Progenitor cell of endocrine pancreas (in vitro differentiated cells): ENCODE measurements at regions not wholly inside any gene's neighbourhood (a gene's known extent, or its start where the extent isn't known, plus 50 kb on each side); places are given as distances from the start of the nearest gene placed in this dataset.
"Not testable (repeated sequence)": the region's sequence is repeated elsewhere in the genome, so short reads cannot be mapped to it uniquely, and the experiment has no call there.

Experiments
- DNase-seq: peaks from one replicate; pipeline ENCODE4 v3.0.0; 2021; ENCODE audit warnings: low spot score; ENCODE audit not compliant: unreplicated experiment
- H3K27ac Mint-ChIP-seq: 2 replicates; pipeline ENCODE4 v1.8.0; 2021; ENCODE audit warnings: mild to moderate bottlenecking, moderate library complexity, mixed read lengths
- H3K27me3 Mint-ChIP-seq: 2 replicates; pipeline ENCODE4 v1.8.0; 2021; ENCODE audit warnings: mixed read lengths
- H3K36me3 Mint-ChIP-seq: 2 replicates; pipeline ENCODE4 v1.8.0; 2022; ENCODE audit warnings: mixed read lengths; ENCODE audit not compliant: insufficient read depth
- H3K4me1 Mint-ChIP-seq: 2 replicates; pipeline ENCODE4 v1.8.0; 2021; ENCODE audit warnings: low read depth, mixed read lengths
- H3K4me3 Mint-ChIP-seq: 2 replicates; pipeline ENCODE4 v1.8.0; 2021; ENCODE audit warnings: low read depth, mild to moderate bottlenecking, moderate library complexity, mixed read lengths
- H3K9me3 Mint-ChIP-seq: 2 replicates; pipeline ENCODE4 v1.8.0; 2021; ENCODE audit warnings: low read depth, mixed read lengths
- CTCF ChIP-seq: fragments of 200-600 bp; sonication (generic); IDR thresholded peaks from one replicate; pipeline ENCODE4 v1.5.0; 2021; ENCODE audit warnings: antibody characterized with exemption, mild to moderate bottlenecking; ENCODE audit not compliant: unreplicated experiment

GRCh38 chr6:145093226-145093625, 642.1 kb downstream of the EPM2A start:
- H3K27me3 Mint-ChIP-seq, result no peaks in the 10 kb centered on the region
- peaks cover 13% of the 10 kb centered on the region for H3K9me3 Mint-ChIP-seq
- H3K27ac Mint-ChIP-seq, result no peak overlapping the region
- H3K4me1 Mint-ChIP-seq, result peaks cover 3% of the 10 kb centered on the region
- TF ChIP-seq CTCF, result no peak
- DNase-seq, result no peak
- no peaks in the 10 kb centered on the region for H3K36me3 Mint-ChIP-seq
- H3K4me3 Mint-ChIP-seq, result no peak overlapping the region

- no peak for DNase-seq
- Mint-ChIP-seq H3K36me3 (peaks cover 5% of the 10 kb centered on the region), H3K9me3 (peaks cover 20% of the 10 kb centered on the region), H3K4me1 (peaks cover under 1% of the 10 kb centered on the region), H3K27me3 (no peaks in the 10 kb centered on the region), H3K4me3 (no peak overlapping the region), H3K27ac (no peak overlapping the region)
- TF ChIP-seq CTCF, result no peak
Measured at GRCh38 chr6:145096846-145097245, 638.5 kb downstream of the EPM2A start.

- not testable (repeated sequence) for H3K36me3 Mint-ChIP-seq, H3K27ac Mint-ChIP-seq, H3K27me3 Mint-ChIP-seq, H3K4me3 Mint-ChIP-seq, H3K4me1 Mint-ChIP-seq, DNase-seq
- peaks cover 20% of the 10 kb centered on the region for H3K9me3 Mint-ChIP-seq
Measured at GRCh38 chr6:145098127-145098526, 637.2 kb downstream of the EPM2A start.

- TF ChIP-seq CTCF, result no peak
- no peak overlapping the region for H3K27ac Mint-ChIP-seq
- H3K36me3 Mint-ChIP-seq, result peaks cover 5% of the 10 kb centered on the region
Measured at GRCh38 chr6:145099713-145100112, 635.6 kb downstream of the EPM2A start.

GRCh38 chr6:145110109-145110508, 625.2 kb downstream of the EPM2A start:
- no peaks in the 10 kb centered on the region for H3K4me1 Mint-ChIP-seq
- no peak for TF ChIP-seq CTCF
- peaks cover 18% of the 10 kb centered on the region for H3K9me3 Mint-ChIP-seq

More at GRCh38 chr6:145099713-145100112, 635.6 kb downstream of the EPM2A start:
- Mint-ChIP-seq H3K4me3 (no peak overlapping the region), H3K27me3 (no peaks in the 10 kb centered on the region), H3K9me3 (peaks cover 20% of the 10 kb centered on the region), H3K4me1 (peaks cover 5% of the 10 kb centered on the region)
- DNase-seq, result no peak

GRCh38 chr6:145111407-145111806, 623.9 kb downstream of the EPM2A start:
- not testable (repeated sequence) for H3K27ac Mint-ChIP-seq, H3K4me1 Mint-ChIP-seq, DNase-seq, H3K4me3 Mint-ChIP-seq, H3K36me3 Mint-ChIP-seq, H3K27me3 Mint-ChIP-seq
- peaks cover 18% of the 10 kb centered on the region for H3K9me3 Mint-ChIP-seq

More at GRCh38 chr6:145110109-145110508, 625.2 kb downstream of the EPM2A start:
- Mint-ChIP-seq H3K27ac (no peak overlapping the region), H3K36me3 (peaks cover 1% of the 10 kb centered on the region), H3K4me3 (no peak overlapping the region), H3K27me3 (peaks cover 6% of the 10 kb centered on the region)
- DNase-seq, result no peak
